IMR-90 (cell line): ENCODE measurements at regions not wholly inside any gene's neighbourhood (a gene's known extent, or its start where the extent isn't known, plus 50 kb on each side); places are given as distances from the start of the nearest gene placed in this dataset.

ENCODE experiments used
- ATAC-seq: fragments of 200-7000 bp; cut with Tn5 transposase; 2 replicates; pipeline ENCODE4 v1.9.1; 2020; ENCODE audit warnings: low read depth, mild to moderate bottlenecking, moderate library complexity
- BruUV-seq: library from RNA; stranded (reverse); fragments of 400-500 nt; replicated peaks from 2 replicates; lab custom pipeline; 2021; lab: Mats Ljungman, UMichigan
- CTCF ChIA-PET: fragments of 300-600 bp; formaldehyde crosslinking; extraction: SDS; loops from one replicate; lab custom pipeline; 2021; ENCODE audit warnings: antibody characterized with exemption; lab: Yijun Ruan, JAX
- POLR2A ChIA-PET: fragments of 300-600 bp; sonication (Branson Sonifier 250); formaldehyde crosslinking; loops from one replicate; lab custom pipeline; 2022; ENCODE audit warnings: antibody characterized with exemption; ENCODE audit not compliant: unreplicated experiment; lab: Charles Lee
- DNase-seq: peaks from one replicate; pipeline ENCODE4 v3.0.0; 2013
- H2AFZ ChIP-seq: replicated peaks from 2 replicates; pipeline ENCODE3; 2013; ENCODE audit warnings: low read length, mild to moderate bottlenecking; ENCODE audit not compliant: poor library complexity
- H2AK5ac ChIP-seq: 2 replicates; pipeline ENCODE4 v1.6.1; 2013; ENCODE audit warnings: low read depth, low read length, inconsistent platforms
- H2AK9ac ChIP-seq: replicated peaks from 2 replicates; pipeline ENCODE3; 2013; ENCODE audit warnings: mild to moderate bottlenecking, low read depth, low read length, moderate library complexity; ENCODE audit not compliant: poor library complexity
- H2BK120ac ChIP-seq: 2 replicates; pipeline ENCODE4 v1.6.1; 2013; ENCODE audit warnings: low read depth, low read length, inconsistent platforms
- H2BK15ac ChIP-seq: 3 replicates; pipeline ENCODE4 v1.6.1; 2013; ENCODE audit warnings: low read depth, low read length, inconsistent platforms
- H2BK20ac ChIP-seq: 2 replicates; pipeline ENCODE4 v1.6.1; 2013; ENCODE audit warnings: low read depth, mild to moderate bottlenecking, inconsistent platforms, low read length, moderate library complexity
- H2BK5ac ChIP-seq: 2 replicates; pipeline ENCODE4 v1.6.1; 2013; ENCODE audit warnings: mild to moderate bottlenecking, low read depth, low read length, inconsistent platforms; ENCODE audit not compliant: poor library complexity, severe bottlenecking
- H3K14ac ChIP-seq: replicated peaks from 2 replicates; pipeline ENCODE4 v1.6.1; 2013; ENCODE audit warnings: low read depth, low read length, inconsistent platforms
- H3K18ac ChIP-seq: 2 replicates; pipeline ENCODE4 v1.6.1; 2013; ENCODE audit warnings: low read depth, low read length, control low read depth
- H3K23ac ChIP-seq: 2 replicates; pipeline ENCODE4 v1.6.1; 2013; ENCODE audit warnings: low read depth, low read length, inconsistent platforms
- H3K27ac ChIP-seq: 2 replicates; pipeline ENCODE4 v1.5.1; 2013; ENCODE audit warnings: mild to moderate bottlenecking, control low read depth, low read length; ENCODE audit not compliant: insufficient read depth
- H3K27me3 ChIP-seq: 2 replicates; pipeline ENCODE4 v1.6.1; 2013; ENCODE audit warnings: low read length; ENCODE audit not compliant: control insufficient read depth, insufficient read depth
- H3K36me3 ChIP-seq: 2 replicates; pipeline ENCODE4 v1.6.1; 2013; ENCODE audit warnings: low read length, mixed read lengths; ENCODE audit not compliant: control insufficient read depth, insufficient read depth
- H3K4ac ChIP-seq: 2 replicates; pipeline ENCODE4 v1.6.1; 2013; ENCODE audit warnings: low read depth, low read length, inconsistent platforms
- H3K4me1 ChIP-seq: 2 replicates; pipeline ENCODE4 v1.6.1; 2013; ENCODE audit warnings: low read length, mixed read lengths; ENCODE audit not compliant: control insufficient read depth, insufficient read depth
- H3K4me2 ChIP-seq: 2 replicates; pipeline ENCODE4 v1.6.1; 2013; ENCODE audit warnings: low read depth, mild to moderate bottlenecking, control low read depth, low read length, moderate library complexity
- H3K4me3 ChIP-seq: 2 replicates; pipeline ENCODE4 v1.5.1; 2013; ENCODE audit warnings: low read depth, mild to moderate bottlenecking, control low read depth, low read length, moderate library complexity; ENCODE audit not compliant: insufficient read depth
- H3K56ac ChIP-seq: 2 replicates; pipeline ENCODE4 v1.6.1; 2013; ENCODE audit warnings: low read length, inconsistent platforms; ENCODE audit not compliant: insufficient read depth; ENCODE audit errors: extremely low read depth
- H3K79me1 ChIP-seq, 2 experiments: 2 replicates each; pipeline ENCODE4 v1.6.1; 2013; ENCODE audit warnings: low read length in 2 of 2, inconsistent platforms in 1 of 2, low read depth in 1 of 2
- H3K9ac ChIP-seq: 2 replicates; pipeline ENCODE4 v1.6.1; 2013; ENCODE audit warnings: low read depth, low read length, control low read depth
- H3K9me1 ChIP-seq: 2 replicates; pipeline ENCODE4 v1.6.1; 2013; ENCODE audit warnings: low read length, inconsistent platforms; ENCODE audit not compliant: insufficient read depth
- H3K9me3 ChIP-seq: 2 replicates; pipeline ENCODE4 v1.6.1; 2013; ENCODE audit warnings: low read length; ENCODE audit not compliant: control insufficient read depth, insufficient read depth
- H4K20me1 ChIP-seq: 2 replicates; pipeline ENCODE4 v1.6.1; 2013; ENCODE audit warnings: low read length, inconsistent platforms; ENCODE audit not compliant: insufficient read depth
- H4K5ac ChIP-seq: 2 replicates; pipeline ENCODE4 v1.6.1; 2013; ENCODE audit warnings: mild to moderate bottlenecking, low read depth, low read length, control low read depth
- H4K8ac ChIP-seq, 2 experiments: 2 replicates each; pipeline ENCODE4 v1.6.1; 2013; ENCODE audit warnings: low read depth in 2 of 2, low read length in 2 of 2, control low read depth in 1 of 2, inconsistent platforms in 1 of 2
- H4K91ac ChIP-seq: 2 replicates; pipeline ENCODE4 v1.6.1; 2013; ENCODE audit warnings: low read depth, low read length, inconsistent platforms; ENCODE audit not compliant: insufficient read depth
- CEBPB ChIP-seq: IDR thresholded peaks from 2 replicates; pipeline ENCODE4 v1.6.1; 2012; ENCODE audit warnings: low read depth, low read length, improper control_type of control experiment
- CHD1 ChIP-seq: IDR thresholded peaks from 2 replicates; pipeline ENCODE4 v1.6.1; 2012; ENCODE audit warnings: low read depth, low read length, improper control_type of control experiment
- CTCF ChIP-seq: conservative IDR thresholded peaks from 2 replicates; pipeline ENCODE4 v1.5.1; 2012; ENCODE audit warnings: mild to moderate bottlenecking, low read depth, low read length, improper control_type of control experiment
- ELK1 ChIP-seq: fragments of 150-350 bp; IDR thresholded peaks from 2 replicates; pipeline ENCODE4 v1.6.1; 2016; ENCODE audit warnings: low read depth, mild to moderate bottlenecking, low read length, moderate library complexity, borderline replicate concordance
- MXI1 ChIP-seq: IDR thresholded peaks from 2 replicates; pipeline ENCODE4 v1.6.1; 2012; ENCODE audit warnings: low read depth, mild to moderate bottlenecking, low read length, moderate library complexity, borderline replicate concordance
- NFE2L2 ChIP-seq: fragments of 150-350 bp; IDR thresholded peaks from 2 replicates; pipeline ENCODE4 v1.6.1; 2016; ENCODE audit warnings: low read depth, mild to moderate bottlenecking, low read length
- POLR2A ChIP-seq: IDR thresholded peaks from 2 replicates; pipeline ENCODE4 v1.6.1; 2012; ENCODE audit warnings: mild to moderate bottlenecking, low read depth, low read length
- RAD21 ChIP-seq: IDR thresholded peaks from 2 replicates; pipeline ENCODE4 v1.6.1; 2012; ENCODE audit warnings: low read length, improper control_type of control experiment
- RCOR1 ChIP-seq: IDR thresholded peaks from 2 replicates; pipeline ENCODE4 v1.6.1; 2012; ENCODE audit warnings: mild to moderate bottlenecking, low read length, improper control_type of control experiment; ENCODE audit not compliant: insufficient replicate concordance
- SMC3 ChIP-seq: fragments of 150-350 bp; IDR thresholded peaks from 2 replicates; pipeline ENCODE4 v1.6.1; 2016; ENCODE audit warnings: low read depth, mild to moderate bottlenecking, antibody characterized with exemption, low read length, moderate library complexity
- USF2 ChIP-seq: fragments of 150-350 bp; IDR thresholded peaks from 2 replicates; pipeline ENCODE4 v1.6.1; 2017; ENCODE audit warnings: mild to moderate bottlenecking, antibody characterized with exemption, low read length, low read depth
- WGBS, 2 experiments: methylation state at CpG; one replicate each; pipeline versions ENCODE4 v1.1.5 to v1.1.7; 2013; ENCODE audit warnings: missing lambda C conversion rate in 2 of 2; ENCODE audit not compliant: insufficient read length in 1 of 2; ENCODE audit errors: extremely low coverage in 2 of 2; 5-methylcytosine and 5-hydroxymethylcytosine counted together
- dilution Hi-C: fragments of 300-500 bp; cut with HindIII; formaldehyde crosslinking; loops from one replicate; pipeline ENCODE4 v1.14.3; 2018; ENCODE audit warnings: low sequenced_read_pairs; ENCODE audit not compliant: unreplicated experiment
- in situ Hi-C: fragments of 300-500 bp; cut with MboI; formaldehyde crosslinking; loops from 3 replicates; pipeline ENCODE4 v1.14.3; 2019; ENCODE audit warnings: low sequenced_read_pairs, inconsistent platforms, mixed read lengths
- intact Hi-C: fragments of 100-400 bp; cut with micrococcal nuclease; formaldehyde crosslinking; loops from 2 replicates; pipeline ENCODE4 v1.10.0; 2022

- Histone ChIP-seq H3K27ac (no peak overlapping the region), H3K9me1 (no peaks in the 10 kb centered on the region), H4K91ac (no peak overlapping the region), H2AK9ac (no peak overlapping the region), H3K14ac (peak overlapping the region; percentile 34; the same call in 1 of the 2 replicates), H3K9me3 (no peaks in the 10 kb centered on the region), H3K27me3 (no peaks in the 10 kb centered on the region), H4K5ac (no peak overlapping the region), H2AK5ac (no peak overlapping the region), H3K4me1 (no peaks in the 10 kb centered on the region), H2BK5ac (no peak overlapping the region), H3K79me1 (no peaks in the 10 kb centered on the region), H2BK20ac (no peak overlapping the region), H2AFZ (peak overlapping the region; percentile 28), H4K20me1 (no peaks in the 10 kb centered on the region), H3K9ac (no peak overlapping the region), H4K8ac (no peak overlapping the region), H2BK120ac (no peak overlapping the region), H3K56ac (no peak overlapping the region), H3K4me3 (no peak overlapping the region), H2BK15ac (no peak overlapping the region), H3K4ac (no peak overlapping the region), H3K18ac (no peak overlapping the region), H3K36me3 (no peaks in the 10 kb centered on the region), H3K4me2 (no peak overlapping the region), H3K23ac (no peak overlapping the region)
- no peak for DNase-seq
- no peak for ATAC-seq
- in situ Hi-C loops = no loop called here
- WGBS, 2 experiments = no CpG with 5 or more reads among the region's 3 CpGs
- intact Hi-C loops = no loop called here
- POLR2A ChIA-PET = no interaction called here
- no TSS peak for BruUV-seq
- TF ChIP-seq SMC3 (no peak), POLR2A (no peak), NFE2L2 (no peak), RCOR1 (no peak), CHD1 (no peak), CTCF (no peak), CEBPB (no peak), MXI1 (no peak), USF2 (no peak), ELK1 (no peak), RAD21 (no peak)
- CTCF ChIA-PET = no interaction called here
- dilution Hi-C loops = no loop called here
These were observed 523.0 kb downstream of the PTPRC start for GRCh38 chr1:199161766-199162303.
